Keratinocyte (primary cell): ENCODE measurements at regions not wholly inside any gene's neighbourhood (a gene's known extent, or its start where the extent isn't known, plus 50 kb on each side); places are given as distances from the start of the nearest gene placed in this dataset.

ENCODE experiments used
- EZH2 ChIP-seq: IDR thresholded peaks from one replicate; pipeline ENCODE4 v1.6.1; 2012; ENCODE audit warnings: inconsistent platforms, mild to moderate bottlenecking, low read length, moderate library complexity
- TF ChIP-seq, protein P1 (sequence below), 3 experiments: IDR thresholded peaks in 1 of 3; conservative IDR thresholded peaks in 1 of 3; optimal IDR thresholded peaks in 1 of 3; 2 replicates in 2 of 3; 3 replicates in 1 of 3; pipeline versions ENCODE3 to v1.5.1; 2011; ENCODE audit warnings: low read length in 3 of 3, mild to moderate bottlenecking in 3 of 3, moderate library complexity in 2 of 3, control low read depth in 1 of 3, inconsistent platforms in 1 of 3; ENCODE audit not compliant: insufficient read depth in 2 of 3; ENCODE audit errors: extremely low read depth in 1 of 3

GRCh38 chr20:10970109-10970508 lies 296.3 kb upstream of the JAG1 start:
- TF ChIP-seq, protein P1, sequence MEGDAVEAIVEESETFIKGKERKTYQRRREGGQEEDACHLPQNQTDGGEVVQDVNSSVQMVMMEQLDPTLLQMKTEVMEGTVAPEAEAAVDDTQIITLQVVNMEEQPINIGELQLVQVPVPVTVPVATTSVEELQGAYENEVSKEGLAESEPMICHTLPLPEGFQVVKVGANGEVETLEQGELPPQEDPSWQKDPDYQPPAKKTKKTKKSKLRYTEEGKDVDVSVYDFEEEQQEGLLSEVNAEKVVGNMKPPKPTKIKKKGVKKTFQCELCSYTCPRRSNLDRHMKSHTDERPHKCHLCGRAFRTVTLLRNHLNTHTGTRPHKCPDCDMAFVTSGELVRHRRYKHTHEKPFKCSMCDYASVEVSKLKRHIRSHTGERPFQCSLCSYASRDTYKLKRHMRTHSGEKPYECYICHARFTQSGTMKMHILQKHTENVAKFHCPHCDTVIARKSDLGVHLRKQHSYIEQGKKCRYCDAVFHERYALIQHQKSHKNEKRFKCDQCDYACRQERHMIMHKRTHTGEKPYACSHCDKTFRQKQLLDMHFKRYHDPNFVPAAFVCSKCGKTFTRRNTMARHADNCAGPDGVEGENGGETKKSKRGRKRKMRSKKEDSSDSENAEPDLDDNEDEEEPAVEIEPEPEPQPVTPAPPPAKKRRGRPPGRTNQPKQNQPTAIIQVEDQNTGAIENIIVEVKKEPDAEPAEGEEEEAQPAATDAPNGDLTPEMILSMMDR (optimal IDR thresholded peaks at IDR 0.05 in 1 of 3, IDR thresholded peaks at IDR 0.05 in 1 of 3, conservative IDR thresholded peaks at IDR 0.05 in 1 of 3; ENCODE audit: extremely low read depth in 1 of 3, insufficient read depth in 2 of 3, low read length in 3 of 3) = no peak
- TF ChIP-seq EZH2 = no peak
